Fibroblast of skin of scalp (primary cell): ENCODE measurements at regions not wholly inside any gene's neighbourhood (a gene's known extent, or its start where the extent isn't known, plus 50 kb on each side); places are given as distances from the start of the nearest gene placed in this dataset.
"Not testable (repeated sequence)": the region's sequence is repeated elsewhere in the genome, so short reads cannot be mapped to it uniquely, and the experiment has no call there.

Experiments used
- DNase-seq: peaks from one replicate; pipeline ENCODE4 v3.0.0-alpha.2; 2013

- DNase-seq = no peak
Observed at GRCh38 chr19:30806311-30806710, 434.1 kb downstream of the ZNF536 start.

GRCh38 chr19:30804751-30805150 is 432.6 kb downstream of the ZNF536 start:
- DNase-seq = no peak

GRCh38 chr19:30804333-30804732 is 432.1 kb downstream of the ZNF536 start:
- DNase-seq = not testable (repeated sequence)

- DNase-seq = no peak
Observed at GRCh38 chr19:30802424-30803013, 430.3 kb downstream of the ZNF536 start.

GRCh38 chr19:30799865-30800755 is 427.9 kb downstream of the ZNF536 start:
- DNase-seq = peak; percentile 27

GRCh38 chr19:30795727-30796126 is 423.5 kb downstream of the ZNF536 start:
- DNase-seq = no peak

- no peak for DNase-seq
Observed at GRCh38 chr19:30792561-30793505, 420.6 kb downstream of the ZNF536 start.

- DNase-seq = no peak
Observed at GRCh38 chr19:30791088-30791487, 418.9 kb downstream of the ZNF536 start.

GRCh38 chr19:30790056-30790680 is 418.0 kb downstream of the ZNF536 start:
- DNase-seq = no peak

GRCh38 chr19:30788105-30788765 is 416.1 kb downstream of the ZNF536 start:
- no peak for DNase-seq

- peak; percentile 4 for DNase-seq
Observed at GRCh38 chr19:30785458-30786137, 413.4 kb downstream of the ZNF536 start.

GRCh38 chr19:30784850-30785457 is 412.8 kb downstream of the ZNF536 start:
- peak; percentile 44 for DNase-seq

GRCh38 chr19:30783936-30784335 is 411.8 kb downstream of the ZNF536 start:
- no peak for DNase-seq

GRCh38 chr19:30783212-30783611 is 411.0 kb downstream of the ZNF536 start:
- DNase-seq = no peak

- peak; percentile 64 for DNase-seq
Observed at GRCh38 chr19:30781519-30781918, 409.3 kb downstream of the ZNF536 start.

- DNase-seq = no peak
Observed at GRCh38 chr19:30781047-30781446, 408.9 kb downstream of the ZNF536 start.

GRCh38 chr19:30780456-30780855 is 408.3 kb downstream of the ZNF536 start:
- no peak for DNase-seq

GRCh38 chr19:30780032-30780431 is 407.8 kb downstream of the ZNF536 start:
- peak; percentile 86 for DNase-seq

GRCh38 chr19:30778961-30779715 is 407.0 kb downstream of the ZNF536 start:
- no peak for DNase-seq

GRCh38 chr19:30778061-30778460 is 405.9 kb downstream of the ZNF536 start:
- peak; percentile 12 for DNase-seq
